CD14-positive monocyte (primary cell): ENCODE measurements at regions not wholly inside any gene's neighbourhood (a gene's known extent, or its start where the extent isn't known, plus 50 kb on each side); places are given as distances from the start of the nearest gene placed in this dataset.

ENCODE experiments used
- DNase-seq, 3 donors: peaks; one replicate each; pipeline ENCODE4 v3.0.0-alpha.2; 2011 to 2022
- H2AFZ ChIP-seq: 2 replicates; pipeline ENCODE4 v1.6.0; 2012; ENCODE audit warnings: mild to moderate bottlenecking, low read depth, low read length, inconsistent platforms; ENCODE audit not compliant: insufficient read depth, poor library complexity, severe bottlenecking
- H3K27ac ChIP-seq, 2 donors: 1 replicate in 1 of 2; 2 replicates in 1 of 2; pipeline ENCODE4 v1.5.1; 2012 to 2013; ENCODE audit warnings: low read length in 2 of 2, control low read depth in 1 of 2, inconsistent platforms in 1 of 2, low read depth in 1 of 2, mild to moderate bottlenecking in 1 of 2
- H3K27me3 ChIP-seq, 2 donors: one replicate each; pipeline versions ENCODE4 v1.6.0 to v1.6.1; 2011 to 2013; ENCODE audit warnings: low read length in 2 of 2; ENCODE audit not compliant: control insufficient read depth in 2 of 2, insufficient read depth in 2 of 2
- H3K36me3 ChIP-seq, 2 donors: replicated peaks in 1 of 2; 1 replicate in 1 of 2; 2 replicates in 1 of 2; pipeline versions ENCODE4 v1.5.1 to v1.6.1; 2012 to 2013; ENCODE audit warnings: low read length in 2 of 2, control low read depth in 1 of 2, inconsistent platforms in 1 of 2, mild to moderate bottlenecking in 1 of 2; ENCODE audit not compliant: insufficient read depth in 2 of 2, control insufficient read depth in 1 of 2
- H3K4me1 ChIP-seq, 2 donors: 1 replicate in 1 of 2; 2 replicates in 1 of 2; pipeline versions ENCODE4 v1.5.1 to v1.6.1; 2012 to 2013; ENCODE audit warnings: low read length in 2 of 2, control low read depth in 1 of 2, inconsistent platforms in 1 of 2, mild to moderate bottlenecking in 1 of 2, moderate library complexity in 1 of 2; ENCODE audit not compliant: insufficient read depth in 2 of 2, control insufficient read depth in 1 of 2
- H3K4me2 ChIP-seq: replicated peaks from 2 replicates; pipeline ENCODE3; 2012; ENCODE audit warnings: low read length, moderate library complexity, mild to moderate bottlenecking; ENCODE audit not compliant: poor library complexity, severe bottlenecking; ENCODE audit errors: extremely low read depth
- H3K4me3 ChIP-seq, 3 experiments: fragments of 200-600 bp in 1 of 3; sonication (generic) in 1 of 3; replicated peaks in 1 of 3; 1 replicate in 2 of 3; 2 replicates in 1 of 3; pipeline ENCODE4 v1.5.1; 2011 to 2013; ENCODE audit warnings: low read length in 3 of 3, mild to moderate bottlenecking in 3 of 3, control low read depth in 2 of 3, low read depth in 2 of 3, inconsistent platforms in 1 of 3, moderate library complexity in 1 of 3
- H3K79me2 ChIP-seq: 2 replicates; pipeline ENCODE4 v1.6.0; 2012; ENCODE audit warnings: mild to moderate bottlenecking, control low read depth, inconsistent platforms, low read length, moderate library complexity; ENCODE audit not compliant: insufficient read depth
- H3K9ac ChIP-seq: 2 replicates; pipeline ENCODE4 v1.6.0; 2017; ENCODE audit warnings: low read length, mild to moderate bottlenecking; ENCODE audit not compliant: insufficient read depth, poor library complexity, severe bottlenecking
- H3K9me3 ChIP-seq, 2 donors: replicated peaks in 1 of 2; 1 replicate in 1 of 2; 2 replicates in 1 of 2; pipeline versions ENCODE4 v1.5.1 to v1.6.1; 2012 to 2013; ENCODE audit warnings: low read length in 2 of 2, control low read depth in 1 of 2; ENCODE audit not compliant: control insufficient read depth in 1 of 2, insufficient read depth in 1 of 2
- H4K20me1 ChIP-seq: 2 replicates; pipeline ENCODE4 v1.6.0; 2012; ENCODE audit warnings: mild to moderate bottlenecking, low read length, control low read depth, moderate library complexity; ENCODE audit not compliant: insufficient read depth
- H3K27ac Mint-ChIP-seq, 7 donors: one replicate each; pipeline ENCODE4 v1.8.0; 2020; ENCODE audit warnings: mild to moderate bottlenecking in 7 of 7, mixed read lengths in 7 of 7, moderate library complexity in 6 of 7, inconsistent platforms in 2 of 7
- H3K27me3 Mint-ChIP-seq, 3 donors: one replicate each; pipeline ENCODE4 v1.8.0; 2021 to 2022; ENCODE audit warnings: low read depth in 3 of 3, mild to moderate bottlenecking in 3 of 3, mixed read lengths in 3 of 3, moderate library complexity in 3 of 3, inconsistent platforms in 1 of 3
- H3K36me3 Mint-ChIP-seq, 2 donors: one replicate each; pipeline ENCODE4 v1.8.0; 2020; ENCODE audit warnings: mixed read lengths in 2 of 2, inconsistent platforms in 1 of 2, mild to moderate bottlenecking in 1 of 2
- H3K4me1 Mint-ChIP-seq: one replicate; pipeline ENCODE4 v1.8.0; 2020; ENCODE audit warnings: mild to moderate bottlenecking, mixed read lengths
- H3K4me3 Mint-ChIP-seq, 2 donors: one replicate each; pipeline ENCODE4 v1.8.0; 2020; ENCODE audit warnings: mild to moderate bottlenecking in 2 of 2, mixed read lengths in 2 of 2, moderate library complexity in 1 of 2
- H3K9me3 Mint-ChIP-seq, 7 donors: one replicate each; pipeline ENCODE4 v1.8.0; 2020 to 2022; ENCODE audit warnings: mixed read lengths in 7 of 7, mild to moderate bottlenecking in 6 of 7, moderate library complexity in 6 of 7, inconsistent platforms in 2 of 7
- WGBS: methylation state at CpG from one replicate; pipeline ENCODE4 v1.1.5; 2013; ENCODE audit warnings: missing lambda C conversion rate; ENCODE audit not compliant: insufficient coverage; 5-methylcytosine and 5-hydroxymethylcytosine counted together
- intact Hi-C, 2 donors: fragments of 100-400 bp; cut with micrococcal nuclease; formaldehyde crosslinking; loops; one replicate each; pipeline versions ENCODE4 v1.15.0 to v1.15.1; 2023
- TF ChIP-seq, protein P1 (sequence below): fragments of 200-600 bp; IDR thresholded peaks from one replicate; pipeline ENCODE4 v1.8.0; 2022; ENCODE audit warnings: antibody characterized with exemption, mild to moderate bottlenecking

DNA sequence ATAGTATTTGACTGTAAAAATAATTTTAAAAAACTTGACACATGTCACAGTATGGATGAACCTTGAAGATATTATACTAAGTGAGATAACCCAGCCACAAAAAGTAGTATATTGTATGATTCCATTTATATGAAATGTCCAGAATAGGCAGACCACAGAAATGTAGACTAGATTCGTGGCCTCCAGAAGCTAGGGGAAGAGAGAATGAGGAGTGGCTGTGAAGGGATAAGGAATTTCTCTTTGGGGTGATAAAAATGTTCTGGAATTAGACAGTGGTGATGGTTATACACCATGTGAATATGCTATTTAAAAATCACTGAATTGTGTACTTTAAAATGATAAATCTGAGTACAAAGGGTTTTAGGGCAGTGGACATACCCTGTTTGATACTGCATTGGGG lies 253.1 kb upstream of the DYNLRB2 start:
- intact Hi-C loops: no loop called here
- Histone ChIP-seq H4K20me1 (no peaks in the 10 kb centered on the region), H3K79me2 (no peaks in the 10 kb centered on the region), H3K27me3 (no peaks in the 10 kb centered on the region), H3K9ac (no peak overlapping the region), H3K9me3 (no peaks in the 10 kb centered on the region), H3K36me3 (no peaks in the 10 kb centered on the region), H3K4me1 (no peaks in the 10 kb centered on the region), H3K4me3 (no peak overlapping the region), H3K27ac (no peak overlapping the region), H3K4me2 (no peak overlapping the region), H2AFZ (no peak overlapping the region)
- Mint-ChIP-seq H3K27me3 (no peaks in the 10 kb centered on the region), H3K27ac (no peak overlapping the region), H3K4me1 (no peaks in the 10 kb centered on the region), H3K9me3 (peaks cover 0 to 2% (median 0%) of the 10 kb centered on the region in 7 donors), H3K36me3 (no peaks in the 10 kb centered on the region), H3K4me3 (no peak overlapping the region)
- TF ChIP-seq, protein P1, sequence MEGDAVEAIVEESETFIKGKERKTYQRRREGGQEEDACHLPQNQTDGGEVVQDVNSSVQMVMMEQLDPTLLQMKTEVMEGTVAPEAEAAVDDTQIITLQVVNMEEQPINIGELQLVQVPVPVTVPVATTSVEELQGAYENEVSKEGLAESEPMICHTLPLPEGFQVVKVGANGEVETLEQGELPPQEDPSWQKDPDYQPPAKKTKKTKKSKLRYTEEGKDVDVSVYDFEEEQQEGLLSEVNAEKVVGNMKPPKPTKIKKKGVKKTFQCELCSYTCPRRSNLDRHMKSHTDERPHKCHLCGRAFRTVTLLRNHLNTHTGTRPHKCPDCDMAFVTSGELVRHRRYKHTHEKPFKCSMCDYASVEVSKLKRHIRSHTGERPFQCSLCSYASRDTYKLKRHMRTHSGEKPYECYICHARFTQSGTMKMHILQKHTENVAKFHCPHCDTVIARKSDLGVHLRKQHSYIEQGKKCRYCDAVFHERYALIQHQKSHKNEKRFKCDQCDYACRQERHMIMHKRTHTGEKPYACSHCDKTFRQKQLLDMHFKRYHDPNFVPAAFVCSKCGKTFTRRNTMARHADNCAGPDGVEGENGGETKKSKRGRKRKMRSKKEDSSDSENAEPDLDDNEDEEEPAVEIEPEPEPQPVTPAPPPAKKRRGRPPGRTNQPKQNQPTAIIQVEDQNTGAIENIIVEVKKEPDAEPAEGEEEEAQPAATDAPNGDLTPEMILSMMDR: no peak
- WGBS: 88% methylated on average over 1 of the region's 1 CpG
- DNase-seq: no peak

DNA sequence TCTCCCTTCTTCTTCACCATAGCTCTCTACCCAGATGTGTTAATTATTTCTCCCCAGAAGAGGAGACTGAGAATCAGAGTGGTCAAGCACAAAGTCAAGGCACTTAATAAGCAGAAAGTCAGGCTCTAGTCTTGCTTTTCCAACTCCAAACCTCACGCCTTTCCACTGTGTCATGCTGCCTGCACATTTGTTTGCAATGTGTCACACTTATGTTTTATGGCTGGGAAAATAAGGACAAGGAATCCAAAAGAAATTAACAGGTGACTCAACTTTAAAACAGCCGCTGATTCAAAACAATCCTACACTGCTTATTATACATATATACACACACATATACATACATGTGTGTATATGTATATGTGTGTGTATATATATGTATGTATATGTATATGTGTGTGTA lies 255.7 kb upstream of the DYNLRB2 start:
- no peaks in the 10 kb centered on the region for H3K36me3 ChIP-seq
- no peaks in the 10 kb centered on the region for H3K4me1 Mint-ChIP-seq
- no peak overlapping the region for H3K27ac ChIP-seq
- no peaks in the 10 kb centered on the region for H3K9me3 ChIP-seq
- no peaks in the 10 kb centered on the region for H3K36me3 Mint-ChIP-seq
- no peaks in the 10 kb centered on the region for H3K27me3 Mint-ChIP-seq
- no peaks in the 10 kb centered on the region for H3K79me2 ChIP-seq
- H3K4me3 ChIP-seq: no peak overlapping the region
- no peak for DNase-seq
- H3K4me1 ChIP-seq: no peaks in the 10 kb centered on the region
- no peak overlapping the region for H2AFZ ChIP-seq
- no peaks in the 10 kb centered on the region for H4K20me1 ChIP-seq
- H3K4me3 Mint-ChIP-seq: no peak overlapping the region
- WGBS: no CpG with 5 or more reads among the region's 2 CpGs
- H3K4me2 ChIP-seq: no peak overlapping the region
- no peaks in the 10 kb centered on the region for H3K27me3 ChIP-seq
- intact Hi-C loops: no loop called here
- H3K9ac ChIP-seq: no peak overlapping the region
- no peak overlapping the region for H3K27ac Mint-ChIP-seq
- H3K9me3 Mint-ChIP-seq: no peaks in the 10 kb centered on the region
- TF ChIP-seq, protein P1: no peak
